DMS153 treated with DMSO at 0.1 percent for 48 hours (cell line): ENCODE measurements at regions not wholly inside any gene's neighbourhood (a gene's known extent, or its start where the extent isn't known, plus 50 kb on each side); places are given as distances from the start of the nearest gene placed in this dataset.
"Not testable (repeated sequence)": the region's sequence is repeated elsewhere in the genome, so short reads cannot be mapped to it uniquely, and the experiment has no call there.

Experiments used
- DNase-seq: peaks from one replicate; lab custom pipeline; 2025; ENCODE audit not compliant: unreplicated experiment; lab: John Stamatoyannopoulos, UW

- DNase-seq: no peak
These were observed 63.1 kb downstream of the MTNR1B start for GRCh38 chr11:93032580-93032979.

DNA sequence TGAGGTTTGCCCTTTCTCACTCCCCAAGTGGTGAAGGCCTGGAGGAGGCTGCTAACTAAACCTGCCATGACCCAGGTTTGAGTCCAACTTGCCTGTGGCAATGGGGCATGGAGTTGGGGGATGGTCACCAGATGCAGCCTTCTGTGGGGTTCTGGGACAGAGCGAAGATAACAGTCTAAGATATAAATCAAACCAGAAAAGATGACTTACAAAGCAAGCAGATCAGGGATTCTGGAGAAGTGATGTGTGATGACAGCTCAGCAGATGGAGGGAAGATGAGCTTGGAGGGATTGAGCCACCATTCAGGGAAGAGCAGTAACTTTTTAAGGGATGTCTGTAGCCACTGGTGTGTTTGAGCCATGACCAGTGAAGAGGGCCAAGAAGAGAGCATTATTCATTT is 63.6 kb downstream of the MTNR1B start:
- DNase-seq: no peak

GRCh38 chr11:93034031-93034722 is 64.7 kb downstream of the MTNR1B start:
- no peak for DNase-seq

DNA sequence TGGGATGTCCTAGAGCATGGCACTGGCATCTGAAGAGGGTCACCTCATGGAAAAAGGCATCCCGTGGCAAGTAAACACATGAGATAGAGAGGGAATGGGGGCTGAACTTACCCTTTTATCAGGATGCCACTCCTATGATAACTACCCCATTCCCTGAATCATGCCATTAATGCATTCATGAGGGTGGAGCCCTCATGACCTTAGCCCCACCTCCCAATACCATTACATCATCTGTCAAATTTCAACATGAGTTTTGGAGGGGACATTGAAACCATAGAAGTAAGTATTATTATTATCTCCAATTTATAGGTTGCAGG is 65.2 kb downstream of the MTNR1B start:
- no peak for DNase-seq

DNA sequence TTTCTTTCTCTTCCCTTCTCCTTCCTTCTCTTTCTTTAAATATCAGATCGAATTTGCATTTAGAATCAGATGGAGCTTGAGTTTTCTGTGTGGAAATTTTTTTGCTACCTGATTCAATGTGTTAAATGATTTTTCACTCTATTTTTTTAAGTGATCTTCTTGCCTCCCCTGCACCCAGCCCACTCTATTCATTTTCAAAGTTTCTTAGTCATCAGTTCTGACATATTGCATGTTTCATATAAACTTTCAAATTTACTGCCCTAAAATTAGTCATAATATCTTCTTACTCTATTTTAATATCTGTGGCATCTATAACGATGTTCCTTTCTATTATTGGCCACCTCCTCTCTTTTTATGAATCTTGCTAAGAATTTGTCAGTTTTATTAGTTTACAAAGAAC is 69.1 kb downstream of the MTNR1B start:
- no peak for DNase-seq

GRCh38 chr11:93039531-93040240 is 70.2 kb downstream of the MTNR1B start:
- no peak for DNase-seq

DNA sequence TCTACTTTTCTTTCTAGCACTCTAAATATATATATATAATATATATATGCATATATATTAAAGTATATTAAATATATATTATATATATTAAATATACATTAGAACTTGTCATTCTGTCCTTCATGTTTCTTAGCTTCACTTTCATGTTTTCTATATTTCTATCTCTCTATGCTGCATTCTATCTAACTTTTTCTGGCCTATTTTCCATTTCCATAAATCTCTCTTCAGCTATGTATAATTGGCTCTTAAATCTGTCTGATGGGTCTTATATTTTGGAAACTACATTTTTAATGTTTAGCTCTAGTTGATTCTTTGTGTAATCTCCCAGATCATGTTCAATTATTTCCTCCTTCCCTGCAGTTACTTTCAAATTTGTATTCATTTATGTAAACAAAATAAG is 72.2 kb downstream of the MTNR1B start:
- no peak for DNase-seq

GRCh38 chr11:93043186-93043585 is 73.7 kb downstream of the MTNR1B start:
- DNase-seq: not testable (repeated sequence)

GRCh38 chr11:93049740-93050139 is 80.3 kb downstream of the MTNR1B start:
- DNase-seq: no peak

DNA sequence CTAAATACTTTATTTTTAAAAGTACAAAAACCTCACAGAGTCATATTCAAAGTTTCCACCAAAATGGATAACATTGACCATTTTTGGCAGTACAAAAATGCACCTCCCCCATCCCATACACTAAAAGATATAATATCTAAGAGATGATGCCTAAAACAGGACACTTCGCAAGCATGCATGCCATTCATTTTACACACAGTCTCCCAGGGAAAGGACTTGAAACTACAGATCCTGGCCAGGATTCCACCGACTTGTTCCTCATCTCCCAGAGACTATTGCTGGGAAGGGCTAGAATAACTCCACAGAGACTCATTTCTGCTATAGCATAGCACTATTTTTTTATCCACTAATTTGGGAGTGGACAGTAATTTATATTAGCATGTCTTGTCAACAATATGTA is 81.7 kb downstream of the MTNR1B start:
- no peak for DNase-seq

DNA sequence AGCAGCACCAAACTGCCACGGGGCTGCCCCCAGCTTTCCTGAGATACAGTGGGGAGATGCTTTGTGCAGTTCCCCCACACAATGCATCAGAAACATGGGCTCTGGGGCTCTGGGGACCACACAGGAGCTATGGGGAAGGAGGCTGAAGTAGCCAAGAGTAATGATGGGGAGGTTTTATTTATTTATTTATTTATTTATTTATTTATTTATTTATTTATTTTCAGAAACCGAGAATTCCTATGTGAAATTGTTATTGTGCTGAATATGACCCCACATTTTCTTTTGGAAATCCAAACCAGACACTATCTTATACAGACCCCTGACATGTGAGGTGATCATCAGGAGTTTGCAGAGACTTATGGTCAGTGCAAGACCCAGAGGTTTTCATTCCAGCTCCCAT is 84.4 kb downstream of the MTNR1B start:
- no peak for DNase-seq

DNA sequence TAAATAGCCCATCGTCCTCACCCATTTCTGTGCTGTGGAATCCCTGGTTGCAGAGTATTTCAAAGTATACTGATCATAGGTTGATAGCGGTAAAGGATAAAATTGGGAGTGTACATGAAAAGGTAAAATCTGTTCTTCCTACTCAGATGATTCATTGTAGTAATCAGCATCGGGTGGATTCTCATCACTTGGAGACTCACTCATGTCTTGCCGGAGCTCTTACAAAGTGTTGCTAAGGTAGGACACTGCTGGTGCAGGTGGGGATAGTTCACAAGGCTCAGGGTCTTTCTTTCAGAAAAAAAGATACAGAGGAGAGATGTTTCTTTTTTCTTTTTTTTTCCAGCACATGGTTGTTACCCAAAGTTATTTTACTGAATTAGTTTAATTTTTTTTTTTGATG is 84.8 kb downstream of the MTNR1B start:
- no peak for DNase-seq

GRCh38 chr11:93054881-93055280 is 85.4 kb downstream of the MTNR1B start:
- no peak for DNase-seq

- DNase-seq: no peak
These were observed 89.9 kb downstream of the MTNR1B start for GRCh38 chr11:93059117-93059957.

DNA sequence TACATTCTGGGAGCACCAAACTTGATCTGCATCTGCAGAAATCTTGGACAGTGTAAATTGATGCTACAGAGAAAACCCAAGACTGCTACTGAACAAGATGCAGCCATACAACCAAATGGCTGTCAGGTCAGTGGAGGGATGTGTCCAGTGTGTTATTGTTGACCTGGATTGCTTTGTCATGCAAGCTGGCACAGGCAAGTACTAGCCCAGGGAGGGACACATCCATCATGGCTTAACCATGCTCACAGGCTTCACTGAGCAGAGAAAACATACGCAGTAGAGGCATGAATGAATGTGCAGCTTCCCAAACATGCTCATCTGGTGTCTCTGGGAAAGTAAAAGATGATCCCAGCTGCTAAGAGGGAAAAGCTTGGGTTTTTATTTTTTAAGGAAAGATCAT is 93.6 kb downstream of the MTNR1B start:
- no peak for DNase-seq

- DNase-seq: not testable (repeated sequence)
These were observed 95.7 kb downstream of the MTNR1B start for GRCh38 chr11:93065074-93065674.

GRCh38 chr11:93067881-93068390 is 98.5 kb downstream of the MTNR1B start:
- no peak for DNase-seq

DNA sequence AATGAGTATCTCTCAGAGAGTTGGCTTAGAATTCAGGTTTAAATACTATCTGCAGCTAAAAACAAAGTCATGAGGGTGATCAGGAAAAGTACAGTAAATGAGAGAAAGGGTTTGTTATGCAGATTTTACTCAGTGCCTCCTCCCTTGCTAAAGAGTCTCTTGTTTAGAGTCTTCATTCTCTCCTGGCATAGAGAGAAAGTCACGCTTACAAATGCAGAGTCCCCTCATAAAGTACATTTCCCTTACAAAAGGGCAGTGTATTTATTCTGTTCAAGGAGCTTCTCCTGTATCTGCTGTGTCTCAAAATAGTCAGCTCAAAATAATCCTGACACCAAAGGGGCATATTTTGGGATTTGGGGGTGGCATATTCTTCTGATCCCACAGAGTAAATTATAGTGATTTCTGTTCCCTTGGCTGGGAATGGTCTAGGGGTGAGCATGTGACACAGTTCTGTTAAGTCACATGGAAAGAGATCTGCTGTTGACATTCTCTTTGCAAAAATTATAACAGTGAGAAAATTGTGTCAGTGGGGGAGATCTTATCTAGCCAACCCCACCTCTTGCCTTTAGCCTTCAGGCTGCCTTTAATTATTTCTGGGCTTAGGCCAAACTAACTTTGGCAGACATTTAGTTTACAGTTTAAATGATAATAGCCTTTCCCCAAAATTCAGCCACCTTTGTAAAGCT is 102.9 kb downstream of the MTNR1B start:
- DNase-seq: no peak

GRCh38 chr11:93073026-93073425 is 103.6 kb downstream of the MTNR1B start:
- no peak for DNase-seq

GRCh38 chr11:93073508-93074280 is 104.2 kb downstream of the MTNR1B start:
- no peak for DNase-seq
